ENCODE measurements at regions not wholly inside any gene's neighbourhood (a gene's known extent, or its start where the extent isn't known, plus 50 kb on each side); places are given as distances from the start of the nearest gene placed in this dataset.
A peak's percentile ranks its signal among the peaks of the same experiment; 100 is the strongest.

- peaks cover 0 to 14% (median 12%) of the 10 kb centered on the region in 4 donors for H3K4me1 ChIP-seq
- H3K4me3 ChIP-seq = no peak overlapping the region
- intact Hi-C loops (cut with DNase I; ENCODE audit: low total_unique reads) = loop anchor here (5.0 kb wide), 2 partner anchors 867 to 932 kb away; no protein-coding TSS in a partner anchor
- TF ChIP-seq CTCF (IDR thresholded peaks at IDR 0.05) = peak; percentile 71 to 88
- H3K27me3 ChIP-seq = no peaks in the 10 kb centered on the region
- DNase-seq = peak; percentile 75 to 82
- H3K27ac ChIP-seq = no peak overlapping the region
- H3K9me3 ChIP-seq = no peaks in the 10 kb centered on the region
- H3K36me3 ChIP-seq = no peaks in the 10 kb centered on the region
Measured at GRCh38 chr5:158174918-158175851, 316.2 kb upstream of the CLINT1 start.

DNA sequence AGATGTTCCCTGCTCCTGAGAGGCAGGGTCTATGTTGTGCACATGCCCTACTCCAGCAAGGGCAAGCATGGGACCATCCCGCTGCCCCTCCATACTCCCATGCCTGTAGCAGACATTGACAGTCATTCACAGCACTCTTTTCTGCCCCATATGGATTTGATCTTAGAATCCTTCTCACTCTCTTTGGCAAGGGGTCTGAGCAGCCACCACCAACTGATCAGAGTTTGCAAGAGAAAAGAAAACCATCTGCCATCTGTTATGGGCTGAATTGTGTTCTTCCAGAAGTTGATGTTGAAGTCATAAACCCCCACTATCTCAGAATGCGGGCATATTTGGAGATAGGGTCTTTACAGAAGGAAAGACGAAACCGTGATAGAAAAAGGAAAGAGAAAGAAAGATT lies 315.1 kb upstream of the CLINT1 start:
- no peak for DNase-seq
- intact Hi-C loops (cut with DNase I; ENCODE audit: low total_unique reads) = loop anchor here (5.0 kb wide), 1 partner anchor 868 kb away; no protein-coding TSS in a partner anchor

DNA sequence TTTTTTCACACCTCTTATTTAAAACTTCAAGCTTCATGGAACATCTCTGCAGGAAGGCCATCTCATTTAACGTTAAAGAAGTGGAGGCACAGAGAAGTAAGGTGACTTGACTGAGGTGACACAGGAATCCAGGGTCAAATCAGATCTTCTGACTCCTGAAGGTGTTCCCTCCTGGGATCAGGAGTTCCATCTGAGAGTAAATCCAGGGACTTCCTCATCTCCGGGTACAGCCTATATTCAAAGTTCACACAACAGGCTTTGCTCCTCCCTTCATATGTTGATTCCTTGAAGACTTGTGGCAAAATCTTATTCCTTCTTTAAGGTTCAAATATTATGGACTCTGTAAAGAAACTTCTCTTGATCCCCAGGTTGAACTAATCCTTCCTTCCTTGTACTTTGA lies 313.1 kb upstream of the CLINT1 start:
- intact Hi-C loops (cut with DNase I; ENCODE audit: low total_unique reads) = loop anchor here (5.0 kb wide), 1 partner anchor 870 kb away; no protein-coding TSS in a partner anchor
- Histone ChIP-seq H3K4me3 (no peak overlapping the region), H3K27ac (no peak overlapping the region), H3K27me3 (no peaks in the 10 kb centered on the region), H3K36me3 (no peaks in the 10 kb centered on the region), H3K9me3 (no peaks in the 10 kb centered on the region), H3K4me1 (peaks cover 0 to 14% (median 12%) of the 10 kb centered on the region in 4 donors)
- DNase-seq = no peak
- TF ChIP-seq CTCF (IDR thresholded peaks at IDR 0.05) = no peak

More for the DNA sequence above, 315.1 kb upstream of the CLINT1 start:
- no peaks in the 10 kb centered on the region for H3K9me3 ChIP-seq
- TF ChIP-seq CTCF (IDR thresholded peaks at IDR 0.05) = no peak
- no peak overlapping the region for H3K4me3 ChIP-seq
- no peak overlapping the region for H3K27ac ChIP-seq
- H3K36me3 ChIP-seq = no peaks in the 10 kb centered on the region
- peaks cover 0 to 14% (median 12%) of the 10 kb centered on the region in 4 donors for H3K4me1 ChIP-seq
- no peaks in the 10 kb centered on the region for H3K27me3 ChIP-seq

GRCh38 chr5:158170534-158170933 lies 311.6 kb upstream of the CLINT1 start:
- Histone ChIP-seq H3K4me1 (peaks cover 0 to 6% (median 3%) of the 10 kb centered on the region in 4 donors), H3K4me3 (no peak overlapping the region), H3K36me3 (no peaks in the 10 kb centered on the region), H3K27me3 (no peaks in the 10 kb centered on the region), H3K27ac (no peak overlapping the region), H3K9me3 (no peaks in the 10 kb centered on the region)
- no peak for DNase-seq
- intact Hi-C loops (cut with DNase I; ENCODE audit: low total_unique reads) = loop anchor here (5.0 kb wide), 1 partner anchor 872 kb away; no protein-coding TSS in a partner anchor
- no peak for TF ChIP-seq CTCF (IDR thresholded peaks at IDR 0.05)

- no peaks in the 10 kb centered on the region for H3K9me3 ChIP-seq
- peaks cover 0 to 1% (median 0%) of the 10 kb centered on the region in 4 donors for H3K4me1 ChIP-seq
- no peak overlapping the region for H3K4me3 ChIP-seq
- no peak overlapping the region for H3K27ac ChIP-seq
- no peak for DNase-seq
- no peaks in the 10 kb centered on the region for H3K36me3 ChIP-seq
- intact Hi-C loops (cut with DNase I; ENCODE audit: low total_unique reads) = loop anchor here (5.0 kb wide), 1 partner anchor 872 kb away; no protein-coding TSS in a partner anchor
- H3K27me3 ChIP-seq = no peaks in the 10 kb centered on the region
- TF ChIP-seq CTCF (IDR thresholded peaks at IDR 0.05) = no peak
Measured at GRCh38 chr5:158170060-158170459, 311.1 kb upstream of the CLINT1 start.

All from tibial artery (tissue), 4 donors.